ENCODE measurements at regions not wholly inside any gene's neighbourhood (a gene's known extent, or its start where the extent isn't known, plus 50 kb on each side); places are given as distances from the start of the nearest gene placed in this dataset.

GRCh38 chr5:20340126-20340525 lies 352.1 kb upstream of the CDH18 start:
- ATAC-seq (ENCODE audit: low read depth) (no peak), DNase-seq (no peak)
- POLR2A ChIA-PET = no interaction called here
- H3K27me3 Mint-ChIP-seq = no peaks in the 10 kb centered on the region
- H3K4me3 Mint-ChIP-seq = no peak overlapping the region
- Histone ChIP-seq H4K20me1 (ENCODE audit: control insufficient read depth, insufficient read depth, low read length, poor library complexity, severe bottlenecking) (no peaks in the 10 kb centered on the region), H3K4me3 (ENCODE audit: control extremely low read depth in 1 of 5, extremely low read depth in 1 of 5, insufficient read depth in 1 of 5, low read depth in 2 of 5, low read length in 4 of 5) (no peak overlapping the region), H3K36me3 (replicated peaks in 1 of 2; ENCODE audit: control extremely low read depth in 1 of 2, control insufficient read depth in 1 of 2, extremely low read depth in 1 of 2, insufficient read depth in 2 of 2, low read length in 1 of 2) (no peaks in the 10 kb centered on the region), H3K27me3 (replicated peaks in 1 of 4; ENCODE audit: control extremely low read depth in 1 of 4, control insufficient read depth in 3 of 4, insufficient read depth in 4 of 4, low read length in 3 of 4) (no peaks in the 10 kb centered on the region), H3K79me2 (ENCODE audit: control insufficient read depth, insufficient read depth, low read length) (no peaks in the 10 kb centered on the region), H3K4me1 (ENCODE audit: control insufficient read depth in 2 of 2, insufficient read depth in 2 of 2, low read length in 2 of 2) (no peaks in the 10 kb centered on the region), H3K27ac (ENCODE audit: low read length in 2 of 2) (no peak overlapping the region), H3K9me3 (ENCODE audit: control extremely low read depth in 1 of 3, control insufficient read depth in 2 of 3, insufficient read depth in 1 of 3, low read length in 2 of 3) (no peaks in the 10 kb centered on the region), H2AFZ (ENCODE audit: insufficient read depth, low read depth, low read length, poor library complexity, severe bottlenecking) (no peak overlapping the region), H3K9ac (ENCODE audit: low read length) (no peak overlapping the region), H3K4me2 (replicated peaks; ENCODE audit: low read depth, low read length, poor library complexity, severe bottlenecking) (no peak overlapping the region)
- intact Hi-C loops (cut with micrococcal nuclease) = no loop called here
- no peaks in the 10 kb centered on the region for H3K4me1 Mint-ChIP-seq
- 23% methylated on average over 3 of the region's 3 CpGs for WGBS (ENCODE audit: insufficient coverage)
- H3K9me3 Mint-ChIP-seq (ENCODE audit: insufficient read depth) = no peaks in the 10 kb centered on the region
- TF ChIP-seq CTCF (IDR thresholded peaks at IDR 0.05) = no peak
- no peak for TF ChIP-seq EZH2 (IDR thresholded peaks at IDR 0.05; ENCODE audit: borderline replicate concordance, insufficient read depth, low read depth, low read length, poor library complexity, severe bottlenecking)
- H3K27ac Mint-ChIP-seq = no peak overlapping the region
- CTCF ChIA-PET = no interaction called here

- DNase-seq = no peak
- no peaks in the 10 kb centered on the region for H3K27me3 Mint-ChIP-seq
- TF ChIP-seq EZH2 (IDR thresholded peaks at IDR 0.05; ENCODE audit: borderline replicate concordance, insufficient read depth, low read depth, low read length, poor library complexity, severe bottlenecking) (no peak), CTCF (IDR thresholded peaks at IDR 0.05) (no peak)
- Histone ChIP-seq H3K4me3 (ENCODE audit: control extremely low read depth in 1 of 5, extremely low read depth in 1 of 5, insufficient read depth in 1 of 5, low read depth in 2 of 5, low read length in 4 of 5) (no peak overlapping the region), H3K27me3 (replicated peaks in 1 of 4; ENCODE audit: control extremely low read depth in 1 of 4, control insufficient read depth in 3 of 4, insufficient read depth in 4 of 4, low read length in 3 of 4) (no peaks in the 10 kb centered on the region), H3K36me3 (replicated peaks in 1 of 2; ENCODE audit: control extremely low read depth in 1 of 2, control insufficient read depth in 1 of 2, extremely low read depth in 1 of 2, insufficient read depth in 2 of 2, low read length in 1 of 2) (no peaks in the 10 kb centered on the region), H3K4me1 (ENCODE audit: control insufficient read depth in 2 of 2, insufficient read depth in 2 of 2, low read length in 2 of 2) (no peaks in the 10 kb centered on the region), H3K9me3 (ENCODE audit: control extremely low read depth in 1 of 3, control insufficient read depth in 2 of 3, insufficient read depth in 1 of 3, low read length in 2 of 3) (no peaks in the 10 kb centered on the region), H3K9ac (ENCODE audit: low read length) (no peak overlapping the region), H2AFZ (ENCODE audit: insufficient read depth, low read depth, low read length, poor library complexity, severe bottlenecking) (no peak overlapping the region), H3K27ac (ENCODE audit: low read length in 2 of 2) (no peak overlapping the region), H3K79me2 (ENCODE audit: control insufficient read depth, insufficient read depth, low read length) (no peaks in the 10 kb centered on the region), H3K4me2 (replicated peaks; ENCODE audit: low read depth, low read length, poor library complexity, severe bottlenecking) (no peak overlapping the region), H4K20me1 (ENCODE audit: control insufficient read depth, insufficient read depth, low read length, poor library complexity, severe bottlenecking) (no peaks in the 10 kb centered on the region)
- ChIA-PET POLR2A (no interaction called here), CTCF (no interaction called here)
- ATAC-seq (ENCODE audit: low read depth) = no peak
- H3K9me3 Mint-ChIP-seq (ENCODE audit: insufficient read depth) = peaks cover 3% of the 10 kb centered on the region
- H3K4me3 Mint-ChIP-seq = no peak overlapping the region
- H3K4me1 Mint-ChIP-seq = no peaks in the 10 kb centered on the region
- intact Hi-C loops (cut with micrococcal nuclease) = no loop called here
- 86% methylated on average over 1 of the region's 2 CpGs for WGBS (ENCODE audit: insufficient coverage)
- H3K27ac Mint-ChIP-seq = no peak overlapping the region
These were observed 348.0 kb upstream of the CDH18 start for GRCh38 chr5:20335978-20336377.

Measured in B cell (primary cell).